GM12891 (cell line): ENCODE measurements at regions not wholly inside any gene's neighbourhood (a gene's known extent, or its start where the extent isn't known, plus 50 kb on each side); places are given as distances from the start of the nearest gene placed in this dataset.

Source experiments
- POLR2AphosphoS5 ChIP-seq: IDR thresholded peaks from 2 replicates; pipeline ENCODE4 v1.6.1; 2011; ENCODE audit warnings: low read depth, low read length, control low read depth
- TAF1 ChIP-seq: IDR thresholded peaks from 2 replicates; pipeline ENCODE4 v1.6.1; 2011; ENCODE audit warnings: low read depth, low read length, control low read depth

DNA sequence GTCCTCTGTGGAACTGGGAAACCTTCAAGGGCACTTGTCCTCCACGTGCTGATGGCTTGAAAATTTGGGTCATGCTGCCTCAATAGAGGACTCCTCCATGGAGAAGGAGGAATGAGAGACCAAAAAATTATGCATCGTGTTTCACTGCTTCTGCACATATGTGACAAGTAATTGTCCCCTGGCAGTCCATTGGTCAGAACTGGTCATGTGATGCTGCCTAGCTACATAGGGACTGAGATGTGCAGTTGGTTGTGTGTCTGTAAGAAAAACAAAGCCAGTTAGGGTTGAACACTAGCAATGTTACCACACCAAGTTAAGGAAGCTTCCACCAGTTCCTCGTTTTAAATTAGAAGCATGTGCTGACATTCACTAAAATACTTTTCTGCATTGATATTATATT is 201.9 kb upstream of the ANKH start:
- TF ChIP-seq POLR2AphosphoS5 (no peak), TAF1 (no peak)
